ENCODE measurements at regions not wholly inside any gene's neighbourhood (a gene's known extent, or its start where the extent isn't known, plus 50 kb on each side); places are given as distances from the start of the nearest gene placed in this dataset.

DNA sequence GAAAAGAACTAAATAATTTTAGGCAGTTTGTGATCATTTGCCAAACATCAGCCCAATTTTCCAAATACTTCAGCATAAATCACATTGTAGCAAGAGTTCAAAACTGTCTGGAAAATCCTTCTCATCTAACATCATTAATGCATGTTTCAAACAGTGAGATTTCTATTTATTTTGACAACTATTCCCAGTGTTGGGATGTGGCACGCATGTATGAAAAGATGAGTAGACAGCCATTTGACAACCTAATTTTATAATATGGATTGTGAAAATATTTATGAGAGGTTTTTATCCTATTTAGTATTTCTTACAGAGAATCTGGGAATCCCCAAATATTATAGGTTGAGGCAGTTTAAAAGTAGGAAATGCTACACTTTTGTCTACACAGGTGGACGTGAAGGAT, 357.6 kb upstream of the ARID1B start:
- no peak overlapping the region for H3K4me3 Mint-ChIP-seq
- H3K4me1 Mint-ChIP-seq (ENCODE audit: low read depth in 2 of 2): peaks cover 25 to 27% of the 10 kb centered on the region in 2 donors
- no peaks in the 10 kb centered on the region for H3K9me3 Mint-ChIP-seq
- H3K27me3 Mint-ChIP-seq: peaks cover 18 to 28% of the 10 kb centered on the region in 2 donors
- H3K27ac Mint-ChIP-seq: no peak overlapping the region
- no peaks in the 10 kb centered on the region for H3K36me3 Mint-ChIP-seq
- ATAC-seq: no peak
- no peak for DNase-seq (ENCODE audit: low spot score)

DNA sequence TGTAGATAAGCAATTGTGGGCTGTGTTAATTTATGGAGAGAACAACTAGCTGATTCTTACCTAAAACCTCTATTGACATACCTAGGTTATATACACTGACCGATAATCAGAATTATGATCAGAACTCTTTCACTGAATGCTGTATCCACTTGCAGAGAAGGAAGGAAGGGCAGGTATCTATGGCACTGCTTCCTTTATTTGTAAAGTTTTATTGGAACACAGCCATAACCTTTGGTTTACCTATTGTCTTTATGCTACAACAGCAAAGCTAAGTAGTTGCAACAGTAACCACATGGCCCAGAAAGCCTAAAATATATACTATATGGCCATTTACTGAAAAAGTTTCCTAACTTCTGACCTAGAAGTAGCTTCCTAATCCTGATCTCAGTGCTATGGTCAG, 358.9 kb upstream of the ARID1B start:
- H3K9me3 Mint-ChIP-seq: no peaks in the 10 kb centered on the region
- DNase-seq (ENCODE audit: low spot score) (no peak), ATAC-seq (no peak)
- peaks cover 23 to 26% of the 10 kb centered on the region in 2 donors for H3K27me3 Mint-ChIP-seq
- H3K36me3 Mint-ChIP-seq: no peaks in the 10 kb centered on the region
- no peak overlapping the region for H3K27ac Mint-ChIP-seq
- H3K4me3 Mint-ChIP-seq: no peak overlapping the region
- peaks cover 14% of the 10 kb centered on the region in 2 donors for H3K4me1 Mint-ChIP-seq (ENCODE audit: low read depth in 2 of 2)

DNA sequence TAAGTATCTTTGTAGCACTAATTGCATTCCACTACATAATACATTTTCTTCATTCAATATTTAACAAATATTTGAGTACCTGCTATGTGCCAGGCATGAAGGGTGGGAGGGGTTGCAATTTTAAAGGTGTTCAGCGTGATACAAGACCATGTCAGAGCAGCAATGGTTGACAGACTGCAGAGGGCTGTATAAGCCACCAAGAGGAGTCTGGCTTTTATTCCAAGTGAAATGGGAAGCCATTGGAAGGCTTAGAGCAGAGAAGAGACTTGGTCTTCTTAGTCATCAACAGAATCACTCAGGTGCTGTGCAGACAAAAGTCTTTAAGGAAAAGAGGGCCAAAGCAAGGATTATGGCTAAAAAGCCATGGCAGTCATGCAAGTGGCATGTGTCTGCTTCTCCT, 360.8 kb upstream of the ARID1B start:
- Mint-ChIP-seq H3K4me3 (no peak overlapping the region), H3K9me3 (no peaks in the 10 kb centered on the region), H3K36me3 (no peaks in the 10 kb centered on the region), H3K4me1 (ENCODE audit: low read depth in 2 of 2) (no peaks in the 10 kb centered on the region), H3K27ac (no peak overlapping the region), H3K27me3 (peaks cover 25 to 26% of the 10 kb centered on the region in 2 donors)
- DNase-seq (ENCODE audit: low spot score) (no peak), ATAC-seq (no peak)

DNA sequence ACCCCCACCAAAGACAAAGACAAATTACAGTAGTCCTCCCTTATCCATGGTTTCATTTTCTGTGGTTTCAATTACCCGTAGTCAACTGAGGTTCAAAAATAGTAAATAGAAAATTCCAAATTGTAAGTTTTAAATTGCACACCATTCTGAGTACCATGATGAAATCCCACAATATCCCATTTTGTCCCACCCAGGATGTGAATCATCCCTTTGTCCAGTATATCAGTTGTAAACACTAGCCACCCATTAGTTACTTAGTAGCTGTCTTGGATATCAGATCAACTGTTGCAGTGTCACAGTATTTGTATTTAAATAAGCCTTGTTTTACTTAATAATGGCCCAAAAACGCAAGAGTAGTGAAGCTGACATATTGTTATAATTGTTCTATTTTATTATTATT, 364.0 kb upstream of the ARID1B start:
- DNase-seq (ENCODE audit: low spot score) (no peak), ATAC-seq (no peak)
- H3K4me3 Mint-ChIP-seq: no peak overlapping the region
- peaks cover 31 to 47% of the 10 kb centered on the region in 2 donors for H3K27me3 Mint-ChIP-seq
- H3K27ac Mint-ChIP-seq: no peak overlapping the region
- no peaks in the 10 kb centered on the region for H3K4me1 Mint-ChIP-seq (ENCODE audit: low read depth in 2 of 2)
- H3K36me3 Mint-ChIP-seq: no peaks in the 10 kb centered on the region
- no peaks in the 10 kb centered on the region for H3K9me3 Mint-ChIP-seq

GRCh38 chr6:156410649-156411048, 366.5 kb upstream of the ARID1B start:
- DNase-seq (ENCODE audit: low spot score): no peak
- Mint-ChIP-seq H3K27me3 (peaks cover 30 to 57% of the 10 kb centered on the region in 2 donors), H3K36me3 (no peaks in the 10 kb centered on the region), H3K9me3 (no peaks in the 10 kb centered on the region), H3K27ac (no peak overlapping the region), H3K4me1 (ENCODE audit: low read depth in 2 of 2) (no peaks in the 10 kb centered on the region), H3K4me3 (no peak overlapping the region)
- ATAC-seq: no peak

- no peaks in the 10 kb centered on the region for H3K9me3 Mint-ChIP-seq
- no peak overlapping the region for H3K4me3 Mint-ChIP-seq
- H3K4me1 Mint-ChIP-seq (ENCODE audit: low read depth in 2 of 2): no peaks in the 10 kb centered on the region
- peaks cover 29 to 62% of the 10 kb centered on the region in 2 donors for H3K27me3 Mint-ChIP-seq
- H3K36me3 Mint-ChIP-seq: no peaks in the 10 kb centered on the region
- no peak for DNase-seq (ENCODE audit: low spot score)
- no peak overlapping the region for H3K27ac Mint-ChIP-seq
- ATAC-seq: no peak
Observed at GRCh38 chr6:156408655-156409054, 368.5 kb upstream of the ARID1B start.

DNA sequence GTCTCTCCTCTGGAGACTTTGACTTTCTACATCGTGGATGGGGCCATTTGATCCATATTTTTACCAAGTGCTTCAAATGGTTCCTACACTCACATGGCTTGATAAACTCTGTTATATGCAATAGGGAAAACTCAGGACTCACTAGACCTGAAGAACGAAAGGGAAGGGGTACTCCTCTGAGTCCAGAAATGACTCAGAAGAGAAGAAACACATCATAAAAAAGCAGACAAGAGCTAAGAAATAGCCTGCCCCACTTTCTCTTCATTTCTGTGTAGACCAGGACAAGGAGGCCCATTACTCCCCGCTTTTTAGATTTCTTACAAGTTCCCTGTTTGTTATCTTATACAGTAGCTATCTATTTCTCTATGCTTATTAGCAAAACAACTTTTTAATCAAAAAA, 369.8 kb upstream of the ARID1B start:
- Mint-ChIP-seq H3K36me3 (no peaks in the 10 kb centered on the region), H3K4me1 (ENCODE audit: low read depth in 2 of 2) (no peaks in the 10 kb centered on the region), H3K4me3 (no peak overlapping the region), H3K27ac (no peak overlapping the region), H3K9me3 (no peaks in the 10 kb centered on the region), H3K27me3 (peaks cover 37 to 66% of the 10 kb centered on the region in 2 donors)
- no peak for ATAC-seq
- DNase-seq (ENCODE audit: low spot score): no peak

- Mint-ChIP-seq H3K27me3 (peaks cover 40 to 72% of the 10 kb centered on the region in 2 donors), H3K4me3 (no peak overlapping the region), H3K27ac (no peak overlapping the region), H3K9me3 (no peaks in the 10 kb centered on the region), H3K4me1 (ENCODE audit: low read depth in 2 of 2) (no peaks in the 10 kb centered on the region), H3K36me3 (no peaks in the 10 kb centered on the region)
- DNase-seq (ENCODE audit: low spot score): no peak
- no peak for ATAC-seq
Observed at GRCh38 chr6:156406688-156407087, 370.5 kb upstream of the ARID1B start.

- DNase-seq (ENCODE audit: low spot score) (no peak), ATAC-seq (no peak)
- Mint-ChIP-seq H3K27ac (no peak overlapping the region), H3K4me1 (ENCODE audit: low read depth in 2 of 2) (no peaks in the 10 kb centered on the region), H3K36me3 (no peaks in the 10 kb centered on the region), H3K27me3 (peaks cover 40 to 78% of the 10 kb centered on the region in 2 donors), H3K9me3 (no peaks in the 10 kb centered on the region), H3K4me3 (no peak overlapping the region)
Observed at GRCh38 chr6:156406099-156406498, 371.1 kb upstream of the ARID1B start.

- H3K27ac Mint-ChIP-seq: no peak overlapping the region
- no peak for ATAC-seq
- H3K9me3 Mint-ChIP-seq: no peaks in the 10 kb centered on the region
Observed at GRCh38 chr6:156402628-156403027, 374.6 kb upstream of the ARID1B start.

DNA sequence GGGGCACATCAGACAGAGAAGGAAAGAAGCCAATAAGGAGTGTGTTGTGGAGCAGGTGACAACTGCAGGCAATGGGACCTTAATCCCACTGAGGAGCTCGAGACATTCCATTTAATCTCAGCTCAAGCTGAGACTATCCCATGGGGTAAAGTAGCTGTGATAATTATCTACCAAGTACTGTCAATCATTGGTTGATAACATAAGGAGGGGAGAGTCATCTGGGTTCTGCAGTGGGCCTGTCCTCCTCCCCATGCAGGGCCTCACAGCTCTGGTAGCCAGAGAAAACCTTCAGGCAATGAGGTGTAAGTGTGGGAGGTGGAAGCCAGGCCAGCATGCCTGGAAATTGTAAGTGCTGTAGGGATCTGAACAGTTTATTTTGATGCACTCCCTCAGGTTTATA, 375.0 kb upstream of the ARID1B start:
- no peak overlapping the region for H3K4me3 Mint-ChIP-seq
- peaks cover 52 to 84% of the 10 kb centered on the region in 2 donors for H3K27me3 Mint-ChIP-seq
- H3K4me1 Mint-ChIP-seq (ENCODE audit: low read depth in 2 of 2): peaks cover 0 to 6% of the 10 kb centered on the region in 2 donors
- no peak for ATAC-seq
- no peak for DNase-seq (ENCODE audit: low spot score)
- no peak overlapping the region for H3K27ac Mint-ChIP-seq
- H3K36me3 Mint-ChIP-seq: no peaks in the 10 kb centered on the region
- no peaks in the 10 kb centered on the region for H3K9me3 Mint-ChIP-seq

More at GRCh38 chr6:156402628-156403027, 374.6 kb upstream of the ARID1B start:
- Mint-ChIP-seq H3K4me3 (no peak overlapping the region), H3K4me1 (ENCODE audit: low read depth in 2 of 2) (peaks cover 0 to 4% of the 10 kb centered on the region in 2 donors), H3K36me3 (no peaks in the 10 kb centered on the region), H3K27me3 (peaks cover 56 to 88% of the 10 kb centered on the region in 2 donors)
- DNase-seq (ENCODE audit: low spot score): no peak

DNA sequence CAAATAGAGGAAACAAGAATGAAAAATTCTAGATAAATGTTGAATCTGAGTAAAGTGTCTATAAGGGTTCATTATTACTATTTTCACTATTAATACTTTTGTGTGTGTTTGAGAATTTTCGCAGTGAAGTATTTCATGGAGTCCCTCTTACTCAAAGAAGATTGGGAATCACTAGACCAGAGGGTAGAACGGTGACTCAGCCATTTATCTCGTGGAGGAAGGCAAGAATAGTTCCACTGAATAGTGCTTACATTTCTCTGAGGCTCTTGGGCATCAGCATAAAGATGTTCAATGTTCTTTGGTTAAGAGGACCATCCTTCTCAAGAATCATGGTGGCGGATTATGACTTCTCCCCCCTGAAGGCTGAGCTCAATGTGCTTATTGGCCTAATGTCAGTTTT, 376.7 kb upstream of the ARID1B start:
- ATAC-seq: no peak

GRCh38 chr6:156398966-156399365, 378.2 kb upstream of the ARID1B start:
- ATAC-seq (no peak), DNase-seq (ENCODE audit: low spot score) (no peak)
- Mint-ChIP-seq H3K9me3 (no peaks in the 10 kb centered on the region), H3K4me1 (ENCODE audit: low read depth in 2 of 2) (peaks cover 14 to 21% of the 10 kb centered on the region in 2 donors), H3K4me3 (no peak overlapping the region), H3K27ac (no peak overlapping the region), H3K27me3 (peaks cover 52 to 71% of the 10 kb centered on the region in 2 donors), H3K36me3 (no peaks in the 10 kb centered on the region)

More for the DNA sequence above, 376.7 kb upstream of the ARID1B start:
- no peak for DNase-seq (ENCODE audit: low spot score)
- no peak overlapping the region for H3K27ac Mint-ChIP-seq
- H3K4me3 Mint-ChIP-seq: no peak overlapping the region
- H3K4me1 Mint-ChIP-seq (ENCODE audit: low read depth in 2 of 2): peaks cover 10 to 17% of the 10 kb centered on the region in 2 donors
- H3K27me3 Mint-ChIP-seq: peaks cover 47 to 75% of the 10 kb centered on the region in 2 donors
- H3K9me3 Mint-ChIP-seq: no peaks in the 10 kb centered on the region
- no peaks in the 10 kb centered on the region for H3K36me3 Mint-ChIP-seq

DNA sequence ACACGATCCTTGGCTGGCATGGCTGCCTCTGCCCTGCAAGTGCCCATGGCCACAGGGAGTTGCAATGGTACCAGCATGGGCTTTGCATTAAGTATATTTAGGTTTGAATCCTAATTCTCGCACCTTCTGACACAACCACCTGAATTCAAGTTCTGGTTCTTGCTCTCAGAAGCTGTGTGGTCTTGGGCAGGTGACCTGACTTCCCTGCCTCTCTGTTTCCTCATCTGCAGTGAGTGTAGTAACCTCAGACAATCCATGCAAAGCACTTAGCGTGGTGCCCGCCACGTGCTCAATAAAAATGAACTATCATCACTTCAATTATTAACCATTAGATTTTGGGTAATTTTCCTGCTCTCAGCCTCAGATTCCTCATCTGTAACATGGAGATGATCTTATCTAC, 378.8 kb upstream of the ARID1B start:
- Mint-ChIP-seq H3K9me3 (no peaks in the 10 kb centered on the region), H3K36me3 (no peaks in the 10 kb centered on the region), H3K27me3 (peaks cover 52 to 71% of the 10 kb centered on the region in 2 donors), H3K4me3 (no peak overlapping the region), H3K4me1 (ENCODE audit: low read depth in 2 of 2) (peaks cover 14 to 21% of the 10 kb centered on the region in 2 donors), H3K27ac (no peak overlapping the region)
- DNase-seq (ENCODE audit: low spot score) (no peak), ATAC-seq (no peak)

- Mint-ChIP-seq H3K9me3 (no peaks in the 10 kb centered on the region), H3K4me1 (ENCODE audit: low read depth in 2 of 2) (peaks cover 18 to 21% of the 10 kb centered on the region in 2 donors), H3K36me3 (peaks cover 4% of the 10 kb centered on the region), H3K4me3 (peak overlapping the region; percentile 35), H3K27me3 (peaks cover 57 to 71% of the 10 kb centered on the region in 2 donors), H3K27ac (peak overlapping the region; percentile 43 to 57)
- no peak for DNase-seq (ENCODE audit: low spot score)
- ATAC-seq: no peak
Observed at GRCh38 chr6:156396791-156397418, 380.3 kb upstream of the ARID1B start.

All from natural killer cell treated with Interleukin-12 subunit alpha and Interleukin-12 subunit beta and Interleukin-15 and Interleukin-18, amount 100 ng/mL, for 72 hours (primary cell).